IPS DF 6.9 (cell line): ENCODE measurements at regions not wholly inside any gene's neighbourhood (a gene's known extent, or its start where the extent isn't known, plus 50 kb on each side); places are given as distances from the start of the nearest gene placed in this dataset.

Source experiments
- DNase-seq: peaks from one replicate; pipeline ENCODE4 v3.0.0-alpha.2; 2013; ENCODE audit warnings: low read depth, low spot score
- H3K27ac ChIP-seq: one replicate; pipeline ENCODE4 v1.5.1; 2013; ENCODE audit warnings: low read length, control low read depth
- H3K27me3 ChIP-seq: 2 replicates; pipeline ENCODE4 v1.6.1; 2013; ENCODE audit warnings: mild to moderate bottlenecking, low read length; ENCODE audit not compliant: control insufficient read depth, insufficient read depth
- H3K36me3 ChIP-seq: 2 replicates; pipeline ENCODE4 v1.6.1; 2013; ENCODE audit warnings: low read length; ENCODE audit not compliant: control insufficient read depth, insufficient read depth
- H3K4me1 ChIP-seq: 2 replicates; pipeline ENCODE4 v1.6.1; 2013; ENCODE audit warnings: low read length; ENCODE audit not compliant: control insufficient read depth, insufficient read depth
- H3K4me3 ChIP-seq: 2 replicates; pipeline ENCODE4 v1.5.1; 2013; ENCODE audit warnings: mild to moderate bottlenecking, low read length
- H3K9me3 ChIP-seq: 2 replicates; pipeline ENCODE4 v1.6.1; 2013; ENCODE audit warnings: low read length, inconsistent platforms; ENCODE audit not compliant: control insufficient read depth, insufficient read depth
- WGBS: extraction: QIAGEN DNeasy Blood & Tissue Kit; methylation state at CpG from one replicate; pipeline ENCODE4 v1.1.7; 2013; ENCODE audit warnings: mixed read lengths, missing lambda C conversion rate; ENCODE audit not compliant: insufficient read length, insufficient coverage; 5-methylcytosine and 5-hydroxymethylcytosine counted together

- no peak overlapping the region for H3K27ac ChIP-seq
- no peaks in the 10 kb centered on the region for H3K9me3 ChIP-seq
- H3K4me1 ChIP-seq, result no peaks in the 10 kb centered on the region; the same call in 1 of the 2 replicates
- no peaks in the 10 kb centered on the region for H3K27me3 ChIP-seq
- WGBS, result no CpG with 5 or more reads among the region's 3 CpGs
- no peak overlapping the region for H3K4me3 ChIP-seq
- no peaks in the 10 kb centered on the region for H3K36me3 ChIP-seq
- DNase-seq, result no peak
Measured at GRCh38 chr3:194865061-194865460, 179.4 kb downstream of the FAM43A start.

- no peak for DNase-seq
- no peak overlapping the region for H3K4me3 ChIP-seq
- no peaks in the 10 kb centered on the region for H3K9me3 ChIP-seq
- WGBS, result no CpG with 5 or more reads among the region's 2 CpGs
- no peaks in the 10 kb centered on the region; the same call in 1 of the 2 replicates for H3K4me1 ChIP-seq
- H3K27me3 ChIP-seq, result no peaks in the 10 kb centered on the region
- no peak overlapping the region for H3K27ac ChIP-seq
- H3K36me3 ChIP-seq, result no peaks in the 10 kb centered on the region
Measured at GRCh38 chr3:194865615-194866014, 179.9 kb downstream of the FAM43A start.

GRCh38 chr3:194866236-194866635, 180.6 kb downstream of the FAM43A start:
- no peaks in the 10 kb centered on the region for H3K27me3 ChIP-seq
- H3K4me1 ChIP-seq, result no peaks in the 10 kb centered on the region; the same call in 1 of the 2 replicates
- DNase-seq, result no peak
- H3K36me3 ChIP-seq, result no peaks in the 10 kb centered on the region
- H3K9me3 ChIP-seq, result no peaks in the 10 kb centered on the region
- no peak overlapping the region for H3K4me3 ChIP-seq
- no CpG with 5 or more reads among the region's 4 CpGs for WGBS
- H3K27ac ChIP-seq, result no peak overlapping the region

GRCh38 chr3:194867270-194867983, 181.7 kb downstream of the FAM43A start:
- Histone ChIP-seq H3K27me3 (no peaks in the 10 kb centered on the region), H3K36me3 (no peaks in the 10 kb centered on the region), H3K27ac (no peak overlapping the region), H3K4me3 (no peak overlapping the region), H3K9me3 (no peaks in the 10 kb centered on the region), H3K4me1 (peaks cover 2% of the 10 kb centered on the region; the same call in 1 of the 2 replicates)
- WGBS, result no CpG with 5 or more reads among the region's 13 CpGs
- no peak for DNase-seq

GRCh38 chr3:194868831-194869230, 183.1 kb downstream of the FAM43A start:
- no peaks in the 10 kb centered on the region for H3K36me3 ChIP-seq
- DNase-seq, result no peak
- H3K4me3 ChIP-seq, result no peak overlapping the region
- WGBS, result no CpG with 5 or more reads among the region's 11 CpGs
- no peaks in the 10 kb centered on the region for H3K9me3 ChIP-seq
- H3K27me3 ChIP-seq, result no peaks in the 10 kb centered on the region
- peaks cover 2% of the 10 kb centered on the region; the same call in 1 of the 2 replicates for H3K4me1 ChIP-seq
- no peak overlapping the region for H3K27ac ChIP-seq

GRCh38 chr3:194869482-194870169, 183.9 kb downstream of the FAM43A start:
- Histone ChIP-seq H3K36me3 (no peaks in the 10 kb centered on the region), H3K27me3 (no peaks in the 10 kb centered on the region), H3K9me3 (no peaks in the 10 kb centered on the region), H3K4me1 (peaks cover 2% of the 10 kb centered on the region; the same call in 1 of the 2 replicates), H3K4me3 (no peak overlapping the region), H3K27ac (no peak overlapping the region)
- no peak for DNase-seq
- no CpG with 5 or more reads among the region's 14 CpGs for WGBS

GRCh38 chr3:194870394-194871110, 184.9 kb downstream of the FAM43A start:
- no CpG with 5 or more reads among the region's 13 CpGs for WGBS
- DNase-seq, result no peak
- Histone ChIP-seq H3K9me3 (no peaks in the 10 kb centered on the region), H3K27me3 (no peaks in the 10 kb centered on the region), H3K4me1 (peaks cover 2% of the 10 kb centered on the region; the same call in 1 of the 2 replicates), H3K36me3 (no peaks in the 10 kb centered on the region), H3K27ac (no peak overlapping the region), H3K4me3 (no peak overlapping the region)

GRCh38 chr3:194871143-194871863, 185.6 kb downstream of the FAM43A start:
- no peaks in the 10 kb centered on the region for H3K36me3 ChIP-seq
- no peak for DNase-seq
- peaks cover 2% of the 10 kb centered on the region; the same call in 1 of the 2 replicates for H3K4me1 ChIP-seq
- WGBS, result no CpG with 5 or more reads among the region's 13 CpGs
- H3K27ac ChIP-seq, result no peak overlapping the region
- H3K4me3 ChIP-seq, result no peak overlapping the region
- H3K27me3 ChIP-seq, result no peaks in the 10 kb centered on the region
- no peaks in the 10 kb centered on the region for H3K9me3 ChIP-seq

GRCh38 chr3:194871864-194872668, 186.4 kb downstream of the FAM43A start:
- Histone ChIP-seq H3K27me3 (no peaks in the 10 kb centered on the region), H3K36me3 (no peaks in the 10 kb centered on the region), H3K9me3 (no peaks in the 10 kb centered on the region), H3K4me1 (peaks cover 2% of the 10 kb centered on the region; the same call in 1 of the 2 replicates), H3K27ac (no peak overlapping the region), H3K4me3 (no peak overlapping the region)
- DNase-seq, result no peak
- 100% methylated on average over 1 of the region's 14 CpGs for WGBS
